Stomach smooth muscle (tissue), 2 donors: ENCODE measurements at regions not wholly inside any gene's neighbourhood (a gene's known extent, or its start where the extent isn't known, plus 50 kb on each side); places are given as distances from the start of the nearest gene placed in this dataset.

ENCODE experiments used
- H3K27ac ChIP-seq: one replicate; pipeline ENCODE4 v1.7.0; 2013; ENCODE audit warnings: mild to moderate bottlenecking, low read length, inconsistent platforms
- H3K27me3 ChIP-seq, 2 donors: one replicate each; pipeline ENCODE4 v1.7.0; 2013; ENCODE audit warnings: low read length in 2 of 2; ENCODE audit not compliant: insufficient read depth in 2 of 2, control insufficient read depth in 1 of 2
- H3K36me3 ChIP-seq, 2 donors: one replicate each; pipeline ENCODE4 v1.7.0; 2013; ENCODE audit warnings: low read length in 2 of 2; ENCODE audit not compliant: control insufficient read depth in 2 of 2, insufficient read depth in 2 of 2
- H3K4me1 ChIP-seq: one replicate; pipeline ENCODE4 v1.7.0; 2013; ENCODE audit warnings: low read length; ENCODE audit not compliant: control insufficient read depth, insufficient read depth
- H3K4me3 ChIP-seq, 2 donors: one replicate each; pipeline ENCODE4 v1.7.0; 2013; ENCODE audit warnings: low read length in 2 of 2
- H3K9ac ChIP-seq, 2 donors: one replicate each; pipeline ENCODE4 v1.7.0; 2013; ENCODE audit warnings: low read length in 2 of 2, mild to moderate bottlenecking in 1 of 2
- H3K9me3 ChIP-seq, 2 donors: one replicate each; pipeline ENCODE4 v1.7.0; 2013; ENCODE audit warnings: low read length in 2 of 2; ENCODE audit not compliant: control insufficient read depth in 2 of 2
- donor health status: healthy.
- donor health status: Pancreatic carcinoma.

GRCh38 chr21:19557046-19557445, 1153.5 kb upstream of the TMPRSS15 start:
- Histone ChIP-seq H3K4me3 (no peak overlapping the region), H3K27ac (no peak overlapping the region), H3K36me3 (no peaks in the 10 kb centered on the region), H3K9ac (no peak overlapping the region), H3K27me3 (no peaks in the 10 kb centered on the region), H3K9me3 (no peaks in the 10 kb centered on the region), H3K4me1 (no peaks in the 10 kb centered on the region)

DNA sequence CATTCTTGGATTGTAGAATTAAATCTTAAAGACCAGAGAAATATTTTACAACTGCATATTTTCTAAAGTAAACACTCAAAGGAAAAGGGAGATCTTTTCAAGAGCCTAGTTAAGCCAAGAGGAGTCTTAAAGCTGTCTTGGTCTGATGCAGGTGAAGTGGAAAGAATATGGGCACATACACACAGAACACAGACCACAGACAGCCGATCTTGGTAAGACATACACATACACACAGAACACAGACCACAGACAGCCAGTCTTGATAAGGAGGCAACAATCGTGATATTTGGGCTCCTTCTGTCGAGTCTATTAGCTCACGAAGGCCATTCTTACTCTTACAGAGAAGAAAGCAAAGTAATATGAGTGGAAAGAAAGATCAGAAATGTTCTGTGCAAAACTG, 1153.9 kb upstream of the TMPRSS15 start:
- no peaks in the 10 kb centered on the region for H3K9me3 ChIP-seq
- no peaks in the 10 kb centered on the region for H3K27me3 ChIP-seq

GRCh38 chr21:19565587-19565986, 1162.0 kb upstream of the TMPRSS15 start:
- H3K4me3 ChIP-seq: no peak overlapping the region
- no peak overlapping the region for H3K9ac ChIP-seq
- no peak overlapping the region for H3K27ac ChIP-seq
- H3K4me1 ChIP-seq: no peaks in the 10 kb centered on the region
- H3K9me3 ChIP-seq: peaks cover 0 to 4% of the 10 kb centered on the region in 2 donors
- H3K36me3 ChIP-seq: no peaks in the 10 kb centered on the region
- no peaks in the 10 kb centered on the region for H3K27me3 ChIP-seq

More for the DNA sequence above, 1153.9 kb upstream of the TMPRSS15 start:
- Histone ChIP-seq H3K36me3 (no peaks in the 10 kb centered on the region), H3K4me3 (no peak overlapping the region), H3K27ac (no peak overlapping the region), H3K4me1 (no peaks in the 10 kb centered on the region), H3K9ac (no peak overlapping the region)

GRCh38 chr21:19566975-19567374, 1163.4 kb upstream of the TMPRSS15 start:
- H3K36me3 ChIP-seq: no peaks in the 10 kb centered on the region
- no peak overlapping the region for H3K4me3 ChIP-seq
- no peaks in the 10 kb centered on the region for H3K4me1 ChIP-seq
- no peaks in the 10 kb centered on the region for H3K27me3 ChIP-seq
- H3K27ac ChIP-seq: no peak overlapping the region
- peaks cover 0 to 4% of the 10 kb centered on the region in 2 donors for H3K9me3 ChIP-seq
- no peak overlapping the region for H3K9ac ChIP-seq

GRCh38 chr21:19577381-19577780, 1173.8 kb upstream of the TMPRSS15 start:
- H3K9ac ChIP-seq: no peak overlapping the region
- no peak overlapping the region for H3K27ac ChIP-seq
- no peaks in the 10 kb centered on the region for H3K4me1 ChIP-seq
- H3K36me3 ChIP-seq: no peaks in the 10 kb centered on the region
- H3K27me3 ChIP-seq: no peaks in the 10 kb centered on the region
- no peak overlapping the region for H3K4me3 ChIP-seq
- no peaks in the 10 kb centered on the region for H3K9me3 ChIP-seq

DNA sequence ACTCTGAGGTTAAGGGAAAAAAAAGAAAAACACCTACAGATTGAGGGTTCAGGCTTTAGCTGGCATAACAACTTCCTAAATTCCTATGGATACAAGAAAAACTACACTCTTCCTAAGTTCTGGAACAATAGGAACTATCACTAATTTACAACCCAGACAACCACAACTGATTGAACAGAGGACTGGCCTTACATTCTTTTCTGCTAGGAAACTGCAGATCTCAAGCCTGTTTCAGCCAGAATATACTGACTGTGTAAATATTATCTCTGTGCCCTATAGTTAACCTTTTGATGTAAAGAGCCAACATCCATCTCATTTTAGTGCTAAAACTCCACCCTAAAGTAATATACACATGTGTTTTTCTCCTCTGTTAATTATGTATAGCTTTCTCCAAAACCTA, 1186.5 kb upstream of the TMPRSS15 start:
- Histone ChIP-seq H3K4me3 (no peak overlapping the region), H3K9me3 (no peaks in the 10 kb centered on the region), H3K4me1 (no peaks in the 10 kb centered on the region), H3K27ac (no peak overlapping the region), H3K9ac (no peak overlapping the region), H3K27me3 (no peaks in the 10 kb centered on the region), H3K36me3 (no peaks in the 10 kb centered on the region)

GRCh38 chr21:19603011-19603593, 1199.5 kb upstream of the TMPRSS15 start:
- H3K27me3 ChIP-seq: no peaks in the 10 kb centered on the region
- H3K9ac ChIP-seq: no peak overlapping the region

GRCh38 chr21:19608101-19608621, 1204.6 kb upstream of the TMPRSS15 start:
- no peaks in the 10 kb centered on the region for H3K9me3 ChIP-seq
- H3K27ac ChIP-seq: no peak overlapping the region
- no peak overlapping the region for H3K9ac ChIP-seq
- H3K4me3 ChIP-seq: no peak overlapping the region
- H3K4me1 ChIP-seq: no peaks in the 10 kb centered on the region
- H3K36me3 ChIP-seq: no peaks in the 10 kb centered on the region
- no peaks in the 10 kb centered on the region for H3K27me3 ChIP-seq

More at GRCh38 chr21:19603011-19603593, 1199.5 kb upstream of the TMPRSS15 start:
- Histone ChIP-seq H3K36me3 (no peaks in the 10 kb centered on the region), H3K27ac (no peak overlapping the region), H3K4me1 (no peaks in the 10 kb centered on the region), H3K4me3 (no peak overlapping the region), H3K9me3 (no peaks in the 10 kb centered on the region)

GRCh38 chr21:19609611-19610010, 1206.0 kb upstream of the TMPRSS15 start:
- Histone ChIP-seq H3K4me3 (no peak overlapping the region), H3K27ac (no peak overlapping the region), H3K9ac (no peak overlapping the region), H3K9me3 (no peaks in the 10 kb centered on the region), H3K36me3 (no peaks in the 10 kb centered on the region), H3K4me1 (no peaks in the 10 kb centered on the region), H3K27me3 (no peaks in the 10 kb centered on the region)

DNA sequence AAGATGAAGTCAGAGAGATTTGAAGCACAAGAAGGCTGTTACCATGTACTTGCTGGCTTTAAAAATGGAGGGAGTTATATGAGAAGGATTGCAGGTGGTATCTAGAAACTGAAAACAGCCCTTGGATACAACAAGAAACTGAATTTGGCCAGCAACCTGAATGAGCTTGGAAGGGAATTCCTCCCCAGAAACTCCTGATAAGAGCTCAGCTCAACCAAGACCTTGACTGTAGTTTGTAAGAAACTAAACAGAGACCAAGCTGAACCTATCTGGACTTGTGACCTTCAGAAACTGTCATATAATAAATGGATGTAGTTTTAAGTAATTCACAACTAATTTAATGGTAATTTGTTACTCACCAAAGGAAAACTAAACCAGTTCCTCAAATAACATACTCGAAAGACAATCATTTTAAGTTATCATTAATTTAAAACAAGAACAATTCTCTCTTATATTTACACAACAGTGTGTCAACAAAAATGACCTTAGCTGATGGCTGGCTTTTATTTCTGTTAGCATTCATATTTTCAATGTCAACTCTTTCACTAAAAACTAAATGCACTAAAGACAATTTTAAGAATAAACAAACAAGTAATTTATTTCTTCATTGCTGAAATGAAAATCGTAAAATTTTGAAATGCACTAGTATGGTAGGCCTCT, 1218.4 kb upstream of the TMPRSS15 start:
- no peak overlapping the region for H3K27ac ChIP-seq
- H3K27me3 ChIP-seq: no peaks in the 10 kb centered on the region
- H3K36me3 ChIP-seq: no peaks in the 10 kb centered on the region
- H3K9ac ChIP-seq: no peak overlapping the region
- H3K4me3 ChIP-seq: no peak overlapping the region
- H3K9me3 ChIP-seq: no peaks in the 10 kb centered on the region
- no peaks in the 10 kb centered on the region for H3K4me1 ChIP-seq

GRCh38 chr21:19640964-19641363, 1237.4 kb upstream of the TMPRSS15 start:
- H3K4me3 ChIP-seq: no peak overlapping the region
- no peak overlapping the region for H3K9ac ChIP-seq
- H3K27me3 ChIP-seq: no peaks in the 10 kb centered on the region
- no peaks in the 10 kb centered on the region for H3K9me3 ChIP-seq
- H3K36me3 ChIP-seq: no peaks in the 10 kb centered on the region
- H3K27ac ChIP-seq: no peak overlapping the region
- no peaks in the 10 kb centered on the region for H3K4me1 ChIP-seq
